ENCODE measurements at regions not wholly inside any gene's neighbourhood (a gene's known extent, or its start where the extent isn't known, plus 50 kb on each side); places are given as distances from the start of the nearest gene placed in this dataset.

DNA sequence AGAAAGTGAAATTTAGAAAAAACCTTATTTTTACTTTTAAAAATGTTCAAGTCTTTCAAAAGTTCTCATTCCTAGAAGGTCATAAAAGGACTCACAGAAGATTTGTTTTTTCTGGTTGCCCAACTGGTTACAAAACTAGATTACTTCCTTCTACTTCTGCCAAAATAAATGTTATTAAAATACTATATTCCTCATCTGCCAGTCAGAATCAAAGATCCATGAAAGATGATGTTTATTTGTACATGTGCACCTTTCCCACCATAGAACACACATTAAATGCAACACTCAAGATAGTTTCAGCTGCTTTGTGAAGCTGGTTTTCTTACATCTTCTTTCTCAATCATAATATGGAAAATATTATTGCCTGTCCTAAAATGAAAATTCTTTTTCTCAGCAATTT lies 465.4 kb downstream of the ETV1 start:
- intact Hi-C loops (cut with DNase I), result no loop called here
- DNase-seq, result no peak

DNA sequence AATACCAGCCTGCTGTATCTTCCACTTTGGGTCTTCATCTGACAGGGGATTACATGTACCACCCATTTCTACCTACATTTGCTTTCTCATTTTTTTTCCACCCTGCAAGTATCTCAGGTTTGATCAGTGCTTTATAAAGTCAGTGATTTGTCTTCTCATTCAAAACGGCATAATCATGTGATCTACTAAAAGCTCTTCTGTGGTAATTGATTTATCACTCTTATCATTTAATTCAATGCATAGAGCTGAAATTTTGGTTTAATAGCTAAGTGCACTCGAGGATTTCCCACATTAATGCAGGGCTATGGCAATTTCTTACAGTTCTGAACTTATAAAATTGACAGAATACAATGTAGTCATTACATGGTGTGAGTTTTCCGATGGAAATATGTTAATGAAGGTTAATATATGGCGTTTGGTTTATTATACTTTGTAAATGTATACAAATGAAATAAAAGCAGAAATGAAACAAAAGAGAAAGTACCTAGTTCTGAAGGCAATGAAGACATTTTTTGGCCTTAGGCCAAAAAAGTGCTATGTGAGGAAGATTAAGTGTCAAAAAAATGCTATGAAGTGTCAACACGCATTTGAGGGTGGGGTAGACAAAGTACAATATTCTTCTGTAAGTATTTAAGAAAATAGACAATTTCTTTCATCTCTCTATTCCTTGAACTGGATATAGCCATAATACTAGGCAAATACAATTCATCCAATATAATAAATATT lies 457.3 kb downstream of the ETV1 start:
- intact Hi-C loops (cut with DNase I), result no loop called here
- no peak for DNase-seq

DNA sequence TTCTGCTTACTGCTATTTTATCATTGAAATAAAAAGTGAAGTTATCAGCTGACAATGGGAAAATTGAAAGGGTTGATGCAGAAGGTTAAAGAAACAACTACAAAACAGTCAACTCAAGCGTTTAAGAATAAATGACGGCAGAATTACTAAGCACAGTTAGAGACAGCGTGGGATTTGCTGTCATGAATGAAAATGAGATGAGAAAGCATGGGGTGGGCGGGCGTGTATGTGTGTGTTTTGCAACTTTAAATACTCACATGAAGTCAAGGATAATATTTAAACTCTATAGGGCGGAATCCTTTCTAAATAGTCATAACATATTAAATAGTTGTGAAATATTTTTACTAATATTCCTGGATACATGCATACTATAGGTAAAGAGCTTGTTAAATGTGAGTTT lies 450.8 kb downstream of the ETV1 start:
- peak in 40 of 42 donors; percentile 5 to 85 (median 42) for DNase-seq
- intact Hi-C loops (cut with DNase I), result no loop called here

DNA sequence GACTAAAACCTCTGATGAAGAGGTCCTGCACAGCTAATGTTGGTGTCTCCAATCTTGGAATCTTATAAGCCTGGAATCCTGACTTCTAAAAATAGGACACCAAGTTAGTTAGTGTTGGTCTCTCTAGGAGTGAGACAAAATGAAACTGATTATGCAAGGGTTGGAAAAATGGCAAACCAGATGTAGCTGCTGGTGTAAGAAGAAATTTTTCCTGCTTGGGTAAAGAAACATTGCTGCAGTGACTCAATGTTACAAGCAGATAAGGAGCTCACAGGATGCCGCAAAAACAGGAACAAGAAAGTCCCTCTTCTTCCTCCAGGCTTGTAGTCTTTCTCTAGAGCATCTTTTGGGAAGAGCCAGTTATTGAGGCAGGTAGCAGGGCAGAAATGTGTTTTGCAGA lies 449.0 kb downstream of the ETV1 start:
- intact Hi-C loops (cut with DNase I), result no loop called here
- no peak for DNase-seq

DNA sequence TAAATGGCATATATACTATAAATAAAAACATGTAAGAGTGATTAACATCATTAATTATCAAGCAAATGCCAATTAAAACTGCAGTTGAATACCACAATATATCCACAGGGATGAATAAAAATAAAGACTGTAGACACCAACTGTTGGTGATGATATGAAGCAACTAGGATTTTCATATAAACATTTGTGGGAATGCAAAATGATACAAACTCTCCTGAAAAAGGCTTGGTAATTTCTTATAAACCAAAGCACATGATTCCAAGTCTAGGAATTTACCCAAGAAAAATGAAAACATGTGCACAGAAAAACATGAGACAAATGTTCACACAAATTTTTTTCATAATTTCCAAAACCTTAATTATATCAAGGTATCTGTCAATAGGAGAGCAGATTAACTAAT lies 448.1 kb downstream of the ETV1 start:
- intact Hi-C loops (cut with DNase I), result no loop called here
- no peak for DNase-seq

DNA sequence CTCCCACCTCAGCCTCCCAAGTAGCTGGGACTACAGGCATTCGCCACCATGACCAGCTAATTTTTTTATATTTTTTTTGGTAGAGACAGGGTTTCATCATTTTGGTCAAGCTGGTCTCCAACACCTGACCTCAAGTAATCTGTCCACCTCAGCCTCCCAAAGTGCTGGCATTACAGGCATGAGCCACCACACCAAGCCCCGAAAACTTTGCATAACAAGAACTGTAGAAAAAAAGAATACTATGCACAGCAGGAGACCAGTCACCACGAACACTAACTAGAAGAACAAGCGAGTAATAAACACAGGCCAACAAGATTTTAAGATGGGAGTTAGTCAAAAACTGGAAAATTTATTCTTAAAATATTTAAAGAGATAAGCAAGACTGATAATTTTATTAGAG lies 447.0 kb downstream of the ETV1 start:
- intact Hi-C loops (cut with DNase I), result no loop called here
- DNase-seq, result no peak

DNA sequence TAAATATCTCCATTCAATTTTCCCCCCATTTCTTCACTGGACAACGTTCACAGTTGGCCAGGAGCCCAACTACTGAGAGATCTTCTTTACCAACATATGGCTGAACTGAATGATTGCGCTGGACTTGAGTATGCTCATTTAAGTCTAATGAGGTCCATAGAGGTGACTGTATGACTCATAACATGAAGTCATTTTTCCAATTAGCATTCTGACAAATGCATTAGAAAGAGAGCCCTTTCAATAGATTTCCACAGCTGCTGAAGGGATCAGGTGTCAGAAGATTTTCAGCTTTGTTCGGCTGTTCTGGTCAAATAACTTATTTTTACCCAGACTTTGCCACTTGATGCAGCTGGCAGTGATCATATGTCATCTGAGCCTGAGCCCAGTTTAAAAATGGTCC lies 438.0 kb downstream of the ETV1 start:
- DNase-seq, result no peak
- intact Hi-C loops (cut with DNase I), result no loop called here

DNA sequence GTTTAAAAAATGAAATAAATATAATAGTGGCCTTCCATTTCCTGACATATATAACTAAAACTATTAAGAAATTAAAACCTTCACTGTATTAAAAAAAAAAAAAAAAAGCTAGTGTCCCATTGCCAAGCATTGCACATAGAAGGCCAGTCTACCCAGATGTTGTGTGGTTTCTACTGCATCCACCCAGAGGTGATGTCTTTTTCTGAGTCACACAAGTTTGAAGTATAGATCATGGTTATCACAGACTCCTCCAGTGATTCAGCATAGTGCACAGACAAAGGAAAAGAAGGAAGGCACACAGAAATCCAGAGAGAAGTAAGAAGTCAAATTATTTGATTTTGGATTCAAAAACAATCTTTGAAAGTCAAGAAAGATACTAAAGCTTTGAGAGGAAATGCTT lies 429.0 kb downstream of the ETV1 start:
- no peak for DNase-seq
- intact Hi-C loops (cut with DNase I), result no loop called here

DNA sequence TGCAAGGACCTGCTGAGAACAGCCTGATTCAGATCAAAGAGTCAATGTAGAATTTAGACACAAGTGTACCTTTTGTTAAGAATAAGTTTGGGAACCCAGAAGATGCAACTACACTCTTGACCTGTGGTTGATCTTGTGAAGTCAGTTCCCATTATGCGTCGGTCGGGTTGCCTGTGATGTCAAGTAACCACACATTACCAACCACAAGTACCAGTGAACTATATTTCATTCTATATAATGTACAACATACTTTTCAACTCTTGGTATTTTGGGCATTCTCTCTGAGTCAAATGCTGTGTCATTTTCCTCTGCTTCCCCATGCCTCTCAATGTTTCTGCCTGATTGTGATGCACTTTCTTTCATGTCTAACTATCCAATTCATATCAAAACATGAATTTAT lies 426.2 kb downstream of the ETV1 start:
- intact Hi-C loops (cut with DNase I), result no loop called here
- DNase-seq, result no peak

DNA sequence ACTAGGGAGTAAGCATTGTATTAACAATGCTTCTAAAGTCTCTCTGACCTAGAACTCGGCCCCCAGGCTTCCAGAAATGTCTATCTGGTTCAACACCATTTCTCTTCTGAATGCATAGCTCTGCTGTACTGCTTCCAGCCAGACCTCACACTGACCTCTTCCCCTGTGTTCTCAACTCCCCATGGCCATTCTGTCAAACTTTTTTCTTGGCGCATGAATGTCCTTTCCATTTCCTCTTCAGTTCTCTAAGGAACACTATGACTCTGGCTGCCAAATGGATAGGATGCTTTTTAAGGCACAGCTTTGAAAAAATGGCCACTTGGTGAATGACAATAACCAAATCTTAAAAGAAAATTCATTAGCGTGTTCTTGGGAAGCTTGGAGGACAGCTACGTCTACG lies 425.8 kb downstream of the ETV1 start:
- DNase-seq, result no peak
- intact Hi-C loops (cut with DNase I), result no loop called here

DNA sequence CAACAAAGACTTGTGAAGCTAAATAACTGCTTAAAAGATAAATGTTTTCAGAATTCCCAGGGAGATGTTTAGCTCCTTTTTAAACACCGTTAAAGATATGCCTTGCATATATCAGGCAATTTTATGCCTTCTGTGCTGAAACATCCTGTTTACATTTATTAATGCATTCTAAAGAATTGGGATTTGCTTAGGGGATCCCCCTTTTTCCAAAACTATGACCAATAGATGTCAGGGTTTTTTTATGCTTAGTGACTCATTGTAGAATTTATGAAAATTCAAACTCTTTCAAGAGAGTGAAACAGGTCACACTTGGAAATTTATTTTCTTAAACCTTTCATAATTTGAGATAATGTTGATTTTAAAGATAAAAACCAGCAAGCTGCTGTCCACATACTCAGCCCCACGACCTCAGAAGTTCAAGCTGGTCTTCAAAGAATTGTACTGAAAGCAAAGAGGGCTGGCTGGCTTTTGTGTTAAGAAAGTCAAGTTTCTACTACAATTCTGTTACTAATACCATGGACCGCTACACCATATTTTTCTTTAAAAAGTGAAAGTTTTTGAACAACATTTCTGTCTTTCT lies 411.8 kb downstream of the ETV1 start:
- intact Hi-C loops (cut with DNase I), result no loop called here
- DNase-seq, result no peak

DNA sequence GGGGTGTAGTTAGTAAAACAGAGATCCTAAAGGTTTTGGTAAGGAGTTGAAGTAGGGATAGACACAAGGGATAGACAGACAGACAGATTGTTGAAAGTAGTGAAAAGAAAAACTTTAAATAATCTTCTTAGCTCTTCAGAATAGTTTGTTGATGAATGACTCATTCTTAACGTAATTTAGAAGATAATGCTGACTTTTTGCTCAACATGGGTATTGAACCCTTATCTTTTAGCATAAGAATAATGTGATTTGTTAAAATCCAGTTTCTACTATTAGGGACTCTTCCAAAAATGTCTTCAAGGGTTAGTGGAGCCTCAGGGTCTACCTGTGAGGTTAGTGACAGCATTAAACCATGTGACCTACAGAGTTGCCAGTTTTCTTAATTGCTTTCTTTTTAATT lies 411.2 kb downstream of the ETV1 start:
- intact Hi-C loops (cut with DNase I), result no loop called here
- DNase-seq, result no peak

DNA sequence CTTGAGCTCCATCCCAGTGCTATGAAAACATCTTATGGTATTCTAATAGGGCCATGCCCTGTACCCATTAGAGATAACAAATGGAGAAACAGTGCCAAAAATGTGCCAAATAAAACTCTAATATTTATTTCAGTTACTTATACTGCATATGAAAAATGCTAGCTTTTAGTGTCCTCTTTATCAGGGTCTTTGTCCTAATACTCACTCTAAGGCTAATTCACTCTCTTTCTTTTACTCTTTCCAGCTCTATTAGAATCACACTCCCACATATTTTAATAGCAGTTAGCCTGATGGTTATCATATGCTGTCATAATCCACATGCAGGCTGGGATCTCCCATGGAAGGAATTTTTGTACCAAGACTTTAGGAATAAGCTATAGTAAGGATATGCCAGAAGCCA lies 408.4 kb downstream of the ETV1 start:
- no peak for DNase-seq
- intact Hi-C loops (cut with DNase I), result no loop called here

DNA sequence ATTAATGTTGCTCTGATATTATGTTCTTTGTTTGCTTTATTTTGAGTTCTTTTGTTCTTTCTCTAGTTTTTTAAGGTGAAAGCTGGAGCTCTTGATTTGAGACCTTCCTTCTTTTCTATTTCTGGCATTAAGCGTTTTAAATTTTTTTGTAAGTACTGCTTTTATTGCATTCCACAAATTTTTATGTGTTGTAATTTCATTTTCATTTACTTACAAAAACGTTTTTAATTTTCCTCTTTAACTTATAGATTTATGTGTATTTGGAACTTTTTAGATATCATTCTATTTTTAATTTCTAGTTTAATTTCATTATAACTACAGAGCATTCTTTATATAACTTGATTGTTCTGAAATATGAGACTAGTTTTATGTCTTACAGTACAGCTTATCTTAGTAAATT lies 395.6 kb downstream of the ETV1 start:
- intact Hi-C loops (cut with DNase I), result no loop called here
- no peak for DNase-seq

DNA sequence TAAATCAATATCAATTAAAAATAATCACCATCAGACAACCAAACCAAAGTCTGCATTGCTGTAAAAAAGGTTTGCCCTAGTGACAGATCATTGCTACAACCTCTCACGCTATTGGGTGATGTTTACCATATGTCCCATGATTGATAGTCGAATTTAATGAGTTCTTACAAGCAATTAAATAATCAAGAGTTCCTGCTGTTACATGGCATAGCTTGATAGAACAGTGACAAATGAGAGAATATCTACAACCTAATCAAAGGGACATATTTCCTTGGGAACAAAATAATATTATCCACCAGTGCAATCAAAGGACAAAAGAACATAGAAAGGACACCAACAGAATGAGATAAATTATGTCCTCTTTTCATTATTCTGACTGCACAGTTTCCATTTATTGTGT lies 387.4 kb downstream of the ETV1 start:
- DNase-seq, result no peak
- intact Hi-C loops (cut with DNase I), result no loop called here

DNA sequence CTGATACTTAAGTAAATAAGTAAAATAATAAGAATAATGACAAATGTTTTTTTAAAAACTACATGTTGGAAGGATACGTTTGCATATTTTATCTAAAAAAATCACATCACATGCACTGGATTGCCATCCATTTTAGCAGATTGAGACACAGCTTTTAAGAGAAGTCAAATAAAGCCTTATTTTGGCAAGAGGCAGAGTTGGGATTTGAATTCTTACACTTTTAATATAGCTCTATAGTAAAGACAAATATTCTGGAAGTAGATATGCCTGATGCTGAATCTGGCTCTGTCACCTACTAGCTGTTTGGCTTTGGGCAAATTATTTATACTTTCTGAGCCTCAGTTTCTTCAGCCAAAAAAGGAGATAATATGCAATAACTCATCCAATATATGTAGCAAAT lies 386.4 kb downstream of the ETV1 start:
- no peak for DNase-seq
- intact Hi-C loops (cut with DNase I), result no loop called here

DNA sequence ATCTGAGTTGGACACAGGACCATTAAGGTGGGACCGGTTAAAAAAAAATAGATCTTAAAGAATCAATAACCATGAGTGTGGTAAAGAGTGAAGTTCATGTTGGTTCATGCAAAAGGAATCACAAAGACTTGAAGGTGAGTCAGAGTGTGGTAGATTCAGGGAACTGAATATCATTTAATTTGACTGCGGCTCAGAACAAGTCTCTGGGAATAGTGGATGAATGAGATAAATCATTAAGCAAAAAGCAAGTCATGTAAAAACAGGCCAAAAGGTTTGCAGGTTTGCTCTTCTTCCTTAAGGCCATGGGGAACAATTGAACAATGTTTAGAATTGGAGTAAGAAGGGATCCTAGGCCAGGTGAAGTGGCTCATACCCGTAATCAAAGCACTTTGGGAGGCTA lies 385.8 kb downstream of the ETV1 start:
- DNase-seq, result no peak
- intact Hi-C loops (cut with DNase I), result no loop called here

DNA sequence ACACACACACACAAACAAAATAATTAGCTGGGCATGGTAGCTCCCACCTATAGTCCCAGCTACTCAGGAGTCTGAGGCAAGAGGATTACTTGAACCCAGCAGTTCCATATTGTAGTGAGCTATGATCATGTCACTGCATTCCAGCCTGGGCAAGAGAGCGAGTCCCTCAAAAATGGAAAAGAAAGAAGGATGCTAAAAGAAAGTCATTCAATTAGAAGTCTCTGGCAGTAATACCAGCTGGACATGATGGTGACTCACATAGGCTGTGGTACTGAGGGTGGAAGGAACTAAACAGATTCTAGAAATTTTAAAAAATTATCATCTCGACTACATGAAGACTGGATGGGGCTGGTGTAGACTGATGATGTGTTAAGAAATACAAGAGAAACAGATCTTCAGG lies 385.3 kb downstream of the ETV1 start:
- no peak for DNase-seq
- intact Hi-C loops (cut with DNase I), result no loop called here

DNA sequence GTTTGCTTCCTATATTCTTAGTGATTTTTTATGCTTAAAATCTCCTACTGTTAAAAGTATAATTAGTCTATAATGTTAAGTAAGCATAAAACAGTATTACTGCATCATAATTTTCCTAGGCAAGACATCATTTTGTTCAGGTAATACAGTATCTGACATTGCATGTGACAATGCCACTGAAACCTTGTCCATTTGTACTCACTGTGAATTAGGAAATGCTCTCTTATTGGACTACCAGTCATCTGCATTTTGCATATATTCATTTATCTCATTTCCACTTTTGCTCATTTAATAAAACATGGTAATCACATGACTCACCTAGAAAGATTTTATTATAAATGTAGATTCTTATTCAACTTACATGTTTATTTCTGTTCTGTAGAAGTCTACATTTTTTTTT lies 379.1 kb downstream of the ETV1 start:
- intact Hi-C loops (cut with DNase I), result no loop called here
- no peak for DNase-seq

DNA sequence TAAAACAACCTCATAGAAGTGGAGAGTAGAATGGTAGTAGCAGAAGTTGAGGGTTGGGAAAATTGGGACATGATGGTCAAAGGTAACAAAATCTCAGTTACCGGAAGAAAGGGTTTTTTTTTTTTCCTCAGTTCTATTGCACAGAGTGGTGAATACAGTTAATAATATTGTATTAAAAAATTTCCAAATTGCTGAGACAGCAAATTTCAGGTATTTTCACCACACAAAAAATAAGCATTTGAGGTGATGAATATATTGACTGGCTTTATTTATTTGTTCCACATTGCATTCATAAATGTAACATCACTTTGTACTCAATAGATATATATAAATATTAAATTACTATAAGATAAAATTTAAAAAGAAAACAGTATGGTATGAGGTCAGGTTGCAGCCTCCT lies 373.8 kb downstream of the ETV1 start:
- intact Hi-C loops (cut with DNase I), result no loop called here

DNA sequence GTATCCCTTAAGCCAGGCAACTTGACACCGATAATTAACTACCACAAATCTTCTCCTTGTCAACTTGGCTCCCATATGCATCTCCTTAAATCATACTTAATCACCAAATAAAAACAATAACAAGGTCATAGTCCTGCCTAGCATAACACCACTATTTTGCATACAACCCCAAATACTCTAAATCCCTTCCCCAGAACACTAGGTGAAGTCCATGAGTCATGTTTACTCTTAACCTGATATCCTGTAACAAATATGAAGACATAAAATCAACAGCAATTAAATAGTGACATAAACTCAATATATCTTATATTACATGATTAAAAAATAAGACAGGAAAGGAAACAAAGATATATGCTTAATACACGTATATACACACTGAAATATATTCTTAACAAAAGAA lies 362.0 kb downstream of the ETV1 start:
- intact Hi-C loops (cut with DNase I), result no loop called here
- DNase-seq, result no peak

More for the DNA sequence above, 373.8 kb downstream of the ETV1 start:
- no peak for DNase-seq
